ENCODE measurements at regions not wholly inside any gene's neighbourhood (a gene's known extent, or its start where the extent isn't known, plus 50 kb on each side); places are given as distances from the start of the nearest gene placed in this dataset.

DNA sequence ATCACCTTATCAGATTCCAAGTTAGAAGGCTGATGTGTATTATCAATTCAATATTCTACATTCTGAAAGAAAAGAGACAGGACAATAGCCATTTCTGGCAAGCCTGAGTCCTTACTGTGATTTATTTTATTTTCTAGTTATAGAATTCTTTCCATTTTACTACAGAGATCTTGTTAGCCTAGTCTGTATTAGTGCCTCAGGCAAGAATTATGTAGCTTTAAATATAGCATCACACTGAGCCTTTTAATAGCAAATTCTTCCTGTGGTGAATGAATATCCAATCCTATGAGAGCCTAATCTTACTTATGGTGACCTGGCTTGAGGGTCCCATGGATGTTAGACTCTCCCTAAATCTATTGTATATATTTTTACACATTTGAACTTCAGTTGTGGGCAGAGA, 732.8 kb upstream of the CITED2 start:
- intact Hi-C loops (cut with micrococcal nuclease; ENCODE audit: unreplicated experiment), result loop anchor here (5.0 kb wide), 1 partner anchor 735 kb away; the partner anchor contains the start of gene CITED2
- Mint-ChIP-seq H3K27ac (ENCODE audit: unreplicated experiment) (no peak overlapping the region), H3K9me3 (ENCODE audit: unreplicated experiment) (no peaks in the 10 kb centered on the region), H3K4me3 (ENCODE audit: unreplicated experiment) (no peak overlapping the region), H3K27me3 (ENCODE audit: insufficient read depth, unreplicated experiment) (no peaks in the 10 kb centered on the region), H3K4me1 (ENCODE audit: low read depth, unreplicated experiment) (peaks cover 7% of the 10 kb centered on the region), H3K36me3 (ENCODE audit: insufficient read depth, unreplicated experiment) (no peaks in the 10 kb centered on the region)
- ChIA-PET CTCF (no interaction called here), POLR2A (no interaction called here)
- Histone ChIP-seq H3K4me1 (no peaks in the 10 kb centered on the region), H3K36me3 (ENCODE audit: control insufficient read depth, insufficient read depth, low read length) (no peaks in the 10 kb centered on the region), H3K4me3 (ENCODE audit: low read depth, low read length) (no peak overlapping the region), H3K9me3 (no peaks in the 10 kb centered on the region), H3K27me3 (replicated peaks; ENCODE audit: control insufficient read depth, insufficient read depth, low read length) (no peaks in the 10 kb centered on the region)
- no TSS peak for BruUV-seq (replicated peaks)
- TF ChIP-seq, protein P1, sequence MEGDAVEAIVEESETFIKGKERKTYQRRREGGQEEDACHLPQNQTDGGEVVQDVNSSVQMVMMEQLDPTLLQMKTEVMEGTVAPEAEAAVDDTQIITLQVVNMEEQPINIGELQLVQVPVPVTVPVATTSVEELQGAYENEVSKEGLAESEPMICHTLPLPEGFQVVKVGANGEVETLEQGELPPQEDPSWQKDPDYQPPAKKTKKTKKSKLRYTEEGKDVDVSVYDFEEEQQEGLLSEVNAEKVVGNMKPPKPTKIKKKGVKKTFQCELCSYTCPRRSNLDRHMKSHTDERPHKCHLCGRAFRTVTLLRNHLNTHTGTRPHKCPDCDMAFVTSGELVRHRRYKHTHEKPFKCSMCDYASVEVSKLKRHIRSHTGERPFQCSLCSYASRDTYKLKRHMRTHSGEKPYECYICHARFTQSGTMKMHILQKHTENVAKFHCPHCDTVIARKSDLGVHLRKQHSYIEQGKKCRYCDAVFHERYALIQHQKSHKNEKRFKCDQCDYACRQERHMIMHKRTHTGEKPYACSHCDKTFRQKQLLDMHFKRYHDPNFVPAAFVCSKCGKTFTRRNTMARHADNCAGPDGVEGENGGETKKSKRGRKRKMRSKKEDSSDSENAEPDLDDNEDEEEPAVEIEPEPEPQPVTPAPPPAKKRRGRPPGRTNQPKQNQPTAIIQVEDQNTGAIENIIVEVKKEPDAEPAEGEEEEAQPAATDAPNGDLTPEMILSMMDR (IDR thresholded peaks at IDR 0.05; ENCODE audit: insufficient read depth in 1 of 2, low read depth in 1 of 2, low read length in 1 of 2, severe bottlenecking in 1 of 2, unreplicated experiment in 1 of 2), result no peak
- no peak for DNase-seq

DNA sequence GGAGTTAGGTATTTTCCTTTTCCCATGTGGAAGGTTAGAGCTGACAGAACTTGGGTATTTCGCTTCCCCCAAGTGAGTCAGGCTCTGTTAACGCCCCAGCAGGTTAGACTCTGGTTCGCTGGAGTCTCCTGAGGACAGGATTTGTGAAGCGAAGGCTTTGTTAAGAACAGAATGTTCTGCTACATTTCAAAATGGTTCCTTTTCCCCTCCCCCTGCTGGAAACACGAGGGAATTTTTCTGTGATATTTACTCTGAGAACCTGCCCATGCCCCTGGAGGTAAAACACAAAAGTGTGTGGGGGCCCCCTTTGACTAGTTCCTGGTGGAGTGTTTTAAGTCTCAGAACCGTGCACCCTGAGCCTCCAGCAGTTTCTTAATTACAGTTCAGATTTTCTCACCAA, 731.4 kb upstream of the CITED2 start:
- POLR2A ChIA-PET, result no interaction called here
- Histone ChIP-seq H3K27me3 (replicated peaks; ENCODE audit: control insufficient read depth, insufficient read depth, low read length) (no peaks in the 10 kb centered on the region), H3K4me1 (no peaks in the 10 kb centered on the region), H3K36me3 (ENCODE audit: control insufficient read depth, insufficient read depth, low read length) (no peaks in the 10 kb centered on the region), H3K4me3 (ENCODE audit: low read depth, low read length) (no peak overlapping the region), H3K9me3 (no peaks in the 10 kb centered on the region)
- H3K27me3 Mint-ChIP-seq (ENCODE audit: insufficient read depth, unreplicated experiment), result no peaks in the 10 kb centered on the region
- CTCF ChIA-PET, result no interaction called here
- peak; percentile 41 to 55 for DNase-seq
- H3K27ac Mint-ChIP-seq (ENCODE audit: unreplicated experiment), result no peak overlapping the region
- no TSS peak for BruUV-seq (replicated peaks)
- H3K36me3 Mint-ChIP-seq (ENCODE audit: insufficient read depth, unreplicated experiment), result no peaks in the 10 kb centered on the region
- TF ChIP-seq, protein P1 (IDR thresholded peaks at IDR 0.05; ENCODE audit: insufficient read depth in 1 of 2, low read depth in 1 of 2, low read length in 1 of 2, severe bottlenecking in 1 of 2, unreplicated experiment in 1 of 2), result peak; percentile 26 to 67
- no peaks in the 10 kb centered on the region for H3K9me3 Mint-ChIP-seq (ENCODE audit: unreplicated experiment)
- no peak overlapping the region for H3K4me3 Mint-ChIP-seq (ENCODE audit: unreplicated experiment)
- peaks cover 7% of the 10 kb centered on the region for H3K4me1 Mint-ChIP-seq (ENCODE audit: low read depth, unreplicated experiment)
- intact Hi-C loops (cut with micrococcal nuclease; ENCODE audit: unreplicated experiment), result loop anchor here (5.0 kb wide), 1 partner anchor 734 kb away; the partner anchor contains the start of gene CITED2

DNA sequence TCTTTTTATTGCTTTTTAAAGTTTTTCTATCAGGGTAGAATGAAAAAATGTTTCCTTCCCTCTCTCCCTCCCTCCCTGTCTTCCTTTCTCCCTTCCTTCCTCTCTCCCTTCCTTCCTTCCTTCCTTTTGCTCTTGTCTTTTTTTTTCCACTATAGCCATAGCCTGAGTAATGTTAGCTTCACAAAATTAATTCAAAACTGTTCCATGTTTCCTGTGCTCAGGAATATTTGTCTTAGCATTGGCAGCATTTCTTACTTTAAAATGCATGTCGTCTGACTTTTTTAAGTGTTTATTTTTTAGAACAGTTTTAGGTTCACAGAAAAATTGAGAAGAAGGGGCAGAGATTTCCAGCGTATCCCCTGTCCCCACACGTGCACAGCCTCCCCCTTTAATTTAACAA, 730.8 kb upstream of the CITED2 start:
- Mint-ChIP-seq H3K9me3 (ENCODE audit: unreplicated experiment) (no peaks in the 10 kb centered on the region), H3K36me3 (ENCODE audit: insufficient read depth, unreplicated experiment) (no peaks in the 10 kb centered on the region), H3K27me3 (ENCODE audit: insufficient read depth, unreplicated experiment) (no peaks in the 10 kb centered on the region), H3K27ac (ENCODE audit: unreplicated experiment) (no peak overlapping the region), H3K4me1 (ENCODE audit: low read depth, unreplicated experiment) (peaks cover 7% of the 10 kb centered on the region), H3K4me3 (ENCODE audit: unreplicated experiment) (no peak overlapping the region)
- Histone ChIP-seq H3K4me3 (ENCODE audit: low read depth, low read length) (no peak overlapping the region), H3K4me1 (no peaks in the 10 kb centered on the region), H3K27me3 (replicated peaks; ENCODE audit: control insufficient read depth, insufficient read depth, low read length) (no peaks in the 10 kb centered on the region), H3K9me3 (no peaks in the 10 kb centered on the region), H3K36me3 (ENCODE audit: control insufficient read depth, insufficient read depth, low read length) (no peaks in the 10 kb centered on the region)
- intact Hi-C loops (cut with micrococcal nuclease; ENCODE audit: unreplicated experiment), result loop anchor here (5.0 kb wide), 1 partner anchor 733 kb away; the partner anchor contains the start of gene CITED2
- no TSS peak for BruUV-seq (replicated peaks)
- TF ChIP-seq, protein P1 (IDR thresholded peaks at IDR 0.05; ENCODE audit: insufficient read depth in 1 of 2, low read depth in 1 of 2, low read length in 1 of 2, severe bottlenecking in 1 of 2, unreplicated experiment in 1 of 2), result no peak
- ChIA-PET CTCF (no interaction called here), POLR2A (no interaction called here)
- no peak for DNase-seq
